ENCODE measurements at regions not wholly inside any gene's neighbourhood (a gene's known extent, or its start where the extent isn't known, plus 50 kb on each side); places are given as distances from the start of the nearest gene placed in this dataset.

DNA sequence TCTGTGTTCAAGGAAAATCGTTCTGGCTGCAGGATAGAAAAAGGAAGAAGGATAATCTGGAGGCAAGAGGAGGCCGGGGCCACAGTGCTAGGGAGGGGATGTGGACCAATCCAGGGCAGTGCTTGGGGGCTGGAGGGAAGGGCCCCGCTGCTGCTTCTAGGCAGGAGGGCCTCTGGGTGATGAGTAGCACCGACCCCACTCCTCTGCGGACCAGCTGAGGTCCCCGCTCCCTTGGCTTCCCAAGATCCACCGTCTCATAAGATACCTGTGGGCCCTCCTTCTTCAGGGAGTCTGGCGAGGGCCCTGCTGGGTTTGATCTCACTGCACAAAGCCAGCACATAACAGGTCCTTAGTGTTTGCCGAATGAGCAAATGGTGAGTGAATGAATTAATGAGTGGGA, 93.5 kb upstream of the MVB12B start:
- peaks cover 15% of the 10 kb centered on the region for H3K27me3 ChIP-seq (ENCODE audit: insufficient read depth, low read length)
- no peak overlapping the region for H3K27ac ChIP-seq (ENCODE audit: low read depth, low read length)
- H3K36me3 ChIP-seq (ENCODE audit: insufficient read depth, low read length) = no peaks in the 10 kb centered on the region
- H2AFZ ChIP-seq (ENCODE audit: low read length) = no peak overlapping the region
- no peaks in the 10 kb centered on the region for H3K4me1 ChIP-seq (ENCODE audit: insufficient read depth, low read length)
- no peak overlapping the region for H3K4me2 ChIP-seq (ENCODE audit: insufficient read depth, low read length)
- no peaks in the 10 kb centered on the region for H3K9me3 ChIP-seq (ENCODE audit: low read depth, low read length)
- H3K4me3 ChIP-seq (ENCODE audit: insufficient read depth, low read length) = no peak overlapping the region
- no peaks in the 10 kb centered on the region for H3K79me2 ChIP-seq (ENCODE audit: insufficient read depth, low read length)
- DNase-seq (ENCODE audit: insufficient read length, low spot score, missing footprints) = no peak
- TF ChIP-seq, protein P1, sequence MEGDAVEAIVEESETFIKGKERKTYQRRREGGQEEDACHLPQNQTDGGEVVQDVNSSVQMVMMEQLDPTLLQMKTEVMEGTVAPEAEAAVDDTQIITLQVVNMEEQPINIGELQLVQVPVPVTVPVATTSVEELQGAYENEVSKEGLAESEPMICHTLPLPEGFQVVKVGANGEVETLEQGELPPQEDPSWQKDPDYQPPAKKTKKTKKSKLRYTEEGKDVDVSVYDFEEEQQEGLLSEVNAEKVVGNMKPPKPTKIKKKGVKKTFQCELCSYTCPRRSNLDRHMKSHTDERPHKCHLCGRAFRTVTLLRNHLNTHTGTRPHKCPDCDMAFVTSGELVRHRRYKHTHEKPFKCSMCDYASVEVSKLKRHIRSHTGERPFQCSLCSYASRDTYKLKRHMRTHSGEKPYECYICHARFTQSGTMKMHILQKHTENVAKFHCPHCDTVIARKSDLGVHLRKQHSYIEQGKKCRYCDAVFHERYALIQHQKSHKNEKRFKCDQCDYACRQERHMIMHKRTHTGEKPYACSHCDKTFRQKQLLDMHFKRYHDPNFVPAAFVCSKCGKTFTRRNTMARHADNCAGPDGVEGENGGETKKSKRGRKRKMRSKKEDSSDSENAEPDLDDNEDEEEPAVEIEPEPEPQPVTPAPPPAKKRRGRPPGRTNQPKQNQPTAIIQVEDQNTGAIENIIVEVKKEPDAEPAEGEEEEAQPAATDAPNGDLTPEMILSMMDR (IDR thresholded peaks at IDR 0.05; ENCODE audit: extremely low read depth, low read depth, low read length) = no peak
- no peaks in the 10 kb centered on the region for H4K20me1 ChIP-seq (ENCODE audit: insufficient read depth, low read length)

DNA sequence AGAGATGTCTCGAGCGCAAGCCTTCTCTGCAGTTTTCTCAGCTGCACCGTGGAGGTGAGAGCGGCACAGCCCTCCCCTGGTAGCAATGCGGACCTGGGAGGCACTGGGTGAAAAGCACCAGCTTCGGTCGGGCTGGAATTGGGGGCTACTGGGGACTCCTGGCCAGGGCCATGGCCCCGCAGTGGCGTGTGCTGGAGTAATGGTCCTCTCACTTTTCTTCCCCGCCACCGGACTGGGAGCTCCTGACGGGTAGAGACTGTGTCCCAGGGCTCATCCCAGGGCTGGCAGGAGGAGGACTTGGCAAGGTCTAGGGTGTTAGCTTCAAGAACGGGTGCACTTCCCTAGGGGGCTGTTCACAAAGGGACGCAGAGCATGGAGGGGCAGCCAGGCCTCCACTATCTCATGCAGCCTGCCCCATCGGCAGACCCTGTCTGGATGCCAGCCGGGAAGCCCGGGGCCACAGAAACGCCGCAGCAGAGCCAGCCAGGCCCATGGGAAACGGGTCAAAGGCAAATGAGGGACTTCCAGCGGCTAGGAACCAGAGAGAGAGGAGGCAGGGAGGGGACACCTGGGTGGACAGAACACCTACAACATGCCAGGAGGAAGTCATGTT, 92.6 kb upstream of the MVB12B start:
- no peak overlapping the region for H3K4me3 ChIP-seq (ENCODE audit: insufficient read depth, low read length)
- H3K9me3 ChIP-seq (ENCODE audit: low read depth, low read length) = no peaks in the 10 kb centered on the region
- no peak overlapping the region for H2AFZ ChIP-seq (ENCODE audit: low read length)
- H3K27me3 ChIP-seq (ENCODE audit: insufficient read depth, low read length) = peaks cover 15% of the 10 kb centered on the region
- H3K27ac ChIP-seq (ENCODE audit: low read depth, low read length) = no peak overlapping the region
- no peaks in the 10 kb centered on the region for H4K20me1 ChIP-seq (ENCODE audit: insufficient read depth, low read length)
- H3K36me3 ChIP-seq (ENCODE audit: insufficient read depth, low read length) = no peaks in the 10 kb centered on the region
- TF ChIP-seq, protein P1 (IDR thresholded peaks at IDR 0.05; ENCODE audit: extremely low read depth, low read depth, low read length) = no peak
- no peaks in the 10 kb centered on the region for H3K4me1 ChIP-seq (ENCODE audit: insufficient read depth, low read length)
- H3K79me2 ChIP-seq (ENCODE audit: insufficient read depth, low read length) = no peaks in the 10 kb centered on the region
- no peak overlapping the region for H3K4me2 ChIP-seq (ENCODE audit: insufficient read depth, low read length)
- no peak for DNase-seq (ENCODE audit: insufficient read length, low spot score, missing footprints)

DNA sequence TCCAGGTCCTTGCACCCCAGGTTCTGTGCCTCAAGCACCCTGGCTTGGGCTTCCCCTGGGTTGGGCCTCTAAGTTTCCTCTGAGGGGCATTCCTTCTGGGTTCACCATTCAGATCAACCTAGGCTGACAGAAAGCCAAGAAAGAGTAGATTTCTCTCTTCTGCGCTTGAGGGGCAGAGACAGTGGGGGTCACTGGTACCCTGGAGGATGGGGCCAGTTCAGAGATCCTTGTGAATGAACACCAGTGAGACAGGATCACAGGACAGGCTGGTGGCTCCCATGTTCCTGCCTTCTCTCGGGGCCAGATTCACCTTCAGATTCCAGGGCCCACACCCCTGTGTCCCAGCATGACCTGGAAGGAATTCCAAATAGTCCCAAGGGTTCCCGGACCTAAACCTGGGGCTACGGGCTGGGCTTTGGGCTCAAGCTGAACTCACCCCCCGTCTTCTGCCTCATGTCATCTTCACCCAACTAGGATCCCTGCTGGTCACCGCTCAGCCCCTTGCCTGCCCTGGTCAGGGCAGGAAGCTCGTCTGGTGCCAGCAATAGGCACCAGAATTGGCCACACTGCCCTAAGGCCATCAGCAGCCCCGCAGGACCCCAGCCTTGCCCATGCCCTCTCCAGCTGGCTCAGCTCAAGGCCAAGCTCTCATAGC, 91.8 kb upstream of the MVB12B start:
- no peaks in the 10 kb centered on the region for H3K4me1 ChIP-seq (ENCODE audit: insufficient read depth, low read length)
- no peak overlapping the region for H3K27ac ChIP-seq (ENCODE audit: low read depth, low read length)
- H2AFZ ChIP-seq (ENCODE audit: low read length) = no peak overlapping the region
- no peaks in the 10 kb centered on the region for H4K20me1 ChIP-seq (ENCODE audit: insufficient read depth, low read length)
- no peaks in the 10 kb centered on the region for H3K9me3 ChIP-seq (ENCODE audit: low read depth, low read length)
- TF ChIP-seq, protein P1 (IDR thresholded peaks at IDR 0.05; ENCODE audit: extremely low read depth, low read depth, low read length) = no peak
- no peak for DNase-seq (ENCODE audit: insufficient read length, low spot score, missing footprints)
- H3K4me2 ChIP-seq (ENCODE audit: insufficient read depth, low read length) = no peak overlapping the region
- peaks cover 10% of the 10 kb centered on the region for H3K27me3 ChIP-seq (ENCODE audit: insufficient read depth, low read length)
- no peaks in the 10 kb centered on the region for H3K79me2 ChIP-seq (ENCODE audit: insufficient read depth, low read length)
- no peak overlapping the region for H3K4me3 ChIP-seq (ENCODE audit: insufficient read depth, low read length)
- H3K36me3 ChIP-seq (ENCODE audit: insufficient read depth, low read length) = no peaks in the 10 kb centered on the region

DNA sequence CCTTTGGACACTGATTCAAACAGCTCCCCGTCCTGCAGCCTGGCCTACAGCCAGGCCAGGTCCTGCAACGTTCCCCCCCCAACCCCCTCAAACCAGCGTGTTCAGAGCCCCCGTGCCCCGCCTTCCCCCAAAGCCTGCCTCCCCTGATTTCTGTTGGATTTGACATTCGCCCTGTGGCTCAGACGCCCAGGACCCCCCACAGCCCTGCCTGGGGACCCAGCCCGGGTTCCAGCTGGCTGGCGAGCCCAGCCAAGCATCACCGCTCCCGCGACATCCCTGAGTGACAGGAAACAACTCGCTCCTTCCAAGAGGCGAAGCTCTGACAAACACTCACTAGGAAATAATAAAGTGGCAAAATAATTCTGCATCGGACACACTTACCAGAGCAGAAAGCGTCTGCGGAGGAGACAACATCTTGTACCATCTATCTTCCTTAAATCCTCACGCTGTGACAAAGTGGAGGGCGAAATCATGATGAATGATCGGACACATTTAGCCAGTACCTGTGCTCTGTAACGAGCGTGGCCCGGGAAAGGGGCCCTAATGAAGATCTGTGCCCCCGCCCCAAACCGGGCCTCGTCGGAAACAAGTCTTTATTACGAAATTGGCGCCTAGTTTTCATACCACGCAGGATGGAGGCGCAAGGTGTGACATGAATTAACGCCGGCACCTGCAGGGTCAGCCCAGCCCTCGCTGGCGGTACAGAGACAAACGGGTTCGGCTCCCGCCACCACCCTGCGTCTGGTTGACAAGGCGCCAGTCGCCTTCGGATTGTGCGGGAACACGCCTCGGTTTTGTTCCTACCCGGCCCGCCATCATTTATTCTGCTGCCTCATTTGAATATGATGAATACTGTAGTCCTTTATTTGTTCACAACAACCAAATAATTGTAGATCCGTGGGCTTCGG, 91.0 kb upstream of the MVB12B start:
- no peak overlapping the region for H2AFZ ChIP-seq (ENCODE audit: low read length)
- H3K27ac ChIP-seq (ENCODE audit: low read depth, low read length) = no peak overlapping the region
- TF ChIP-seq, protein P1 (IDR thresholded peaks at IDR 0.05; ENCODE audit: extremely low read depth, low read depth, low read length) = no peak
- no peaks in the 10 kb centered on the region for H3K9me3 ChIP-seq (ENCODE audit: low read depth, low read length)
- H3K27me3 ChIP-seq (ENCODE audit: insufficient read depth, low read length) = peaks cover 3% of the 10 kb centered on the region
- H3K4me3 ChIP-seq (ENCODE audit: insufficient read depth, low read length) = no peak overlapping the region
- H3K79me2 ChIP-seq (ENCODE audit: insufficient read depth, low read length) = no peaks in the 10 kb centered on the region
- no peaks in the 10 kb centered on the region for H3K4me1 ChIP-seq (ENCODE audit: insufficient read depth, low read length)
- no peak overlapping the region for H3K4me2 ChIP-seq (ENCODE audit: insufficient read depth, low read length)
- no peak for DNase-seq (ENCODE audit: insufficient read length, low spot score, missing footprints)
- H3K36me3 ChIP-seq (ENCODE audit: insufficient read depth, low read length) = no peaks in the 10 kb centered on the region
- H4K20me1 ChIP-seq (ENCODE audit: insufficient read depth, low read length) = no peaks in the 10 kb centered on the region

Measured in osteoblast (primary cell).